H7 (cell line): ENCODE measurements at regions not wholly inside any gene's neighbourhood (a gene's known extent, or its start where the extent isn't known, plus 50 kb on each side); places are given as distances from the start of the nearest gene placed in this dataset.
A peak's percentile ranks its signal among the peaks of the same experiment; 100 is the strongest.
"Not testable (repeated sequence)": the region's sequence is repeated elsewhere in the genome, so short reads cannot be mapped to it uniquely, and the experiment has no call there.

Experiments
- DNase-seq: peaks from one replicate; pipeline ENCODE4 v3.0.0; 2012
- H3K27me3 ChIP-seq: 2 replicates; pipeline ENCODE4 v1.6.0; 2011; ENCODE audit warnings: mild to moderate bottlenecking, low read length; ENCODE audit not compliant: control insufficient read depth, insufficient read depth
- H3K36me3 ChIP-seq: replicated peaks from 2 replicates; pipeline ENCODE4 v1.5.1; 2011; ENCODE audit warnings: low read length; ENCODE audit not compliant: control insufficient read depth, insufficient read depth
- H3K4me3 ChIP-seq: 2 replicates; pipeline ENCODE4 v1.5.1; 2011; ENCODE audit warnings: low read depth, mild to moderate bottlenecking, control low read depth, low read length, moderate library complexity; ENCODE audit not compliant: insufficient read depth

DNA sequence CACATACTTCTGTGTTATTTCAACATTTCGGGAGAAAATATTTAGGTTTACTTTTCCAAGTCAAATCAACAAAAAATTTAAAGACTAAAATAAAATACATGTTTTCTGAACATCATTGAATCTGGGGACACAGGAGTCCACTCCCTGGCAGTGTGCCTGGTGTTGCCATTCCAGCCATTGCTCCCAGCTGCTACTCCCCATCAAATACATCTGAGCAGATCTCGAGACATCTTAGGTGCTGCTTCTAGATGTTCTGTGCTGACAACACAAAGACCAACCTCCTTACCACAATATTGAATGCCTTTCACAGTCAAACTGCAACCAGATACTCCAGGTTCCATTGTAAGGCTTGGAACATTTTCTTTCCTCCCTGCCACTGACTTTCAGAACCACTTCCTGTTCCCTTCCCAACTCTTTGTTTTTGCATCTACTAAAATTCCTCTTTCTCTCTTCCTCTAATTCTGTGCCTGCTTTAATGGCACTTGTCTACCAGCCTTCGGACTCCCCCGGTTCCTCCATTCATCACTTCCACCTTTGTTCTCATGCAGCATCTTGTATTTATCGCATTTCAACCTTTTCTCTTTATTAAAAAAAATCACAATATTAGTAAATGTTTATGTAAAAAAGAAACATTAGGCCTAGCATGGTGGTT lies 81.1 kb upstream of the SLC4A7 start:
- H3K36me3 ChIP-seq: no peaks in the 10 kb centered on the region
- H3K27me3 ChIP-seq: no peaks in the 10 kb centered on the region
- no peak for DNase-seq
- no peak overlapping the region for H3K4me3 ChIP-seq

DNA sequence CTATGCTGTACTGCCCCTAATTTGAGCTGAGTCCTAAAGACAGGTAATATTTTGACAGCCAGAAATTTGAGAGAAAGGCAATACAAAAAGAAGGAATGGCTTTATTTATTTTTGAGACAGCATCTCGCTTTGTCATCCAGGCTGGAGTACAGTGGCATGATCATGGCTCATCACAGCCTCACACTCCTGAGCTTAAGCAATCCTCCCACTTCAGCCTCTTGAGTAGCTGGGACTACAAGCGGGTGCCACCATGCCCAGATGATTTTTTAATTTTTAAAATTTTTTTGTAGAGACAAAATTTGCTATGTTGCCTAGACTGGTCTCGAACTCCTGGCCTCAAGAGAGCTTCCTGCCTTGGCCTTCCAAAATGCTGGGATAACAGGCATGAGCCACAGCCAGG lies 77.4 kb upstream of the SLC4A7 start:
- DNase-seq: no peak
- no peaks in the 10 kb centered on the region; the same call in 1 of the 2 replicates for H3K27me3 ChIP-seq
- no peaks in the 10 kb centered on the region for H3K36me3 ChIP-seq
- no peak overlapping the region for H3K4me3 ChIP-seq

DNA sequence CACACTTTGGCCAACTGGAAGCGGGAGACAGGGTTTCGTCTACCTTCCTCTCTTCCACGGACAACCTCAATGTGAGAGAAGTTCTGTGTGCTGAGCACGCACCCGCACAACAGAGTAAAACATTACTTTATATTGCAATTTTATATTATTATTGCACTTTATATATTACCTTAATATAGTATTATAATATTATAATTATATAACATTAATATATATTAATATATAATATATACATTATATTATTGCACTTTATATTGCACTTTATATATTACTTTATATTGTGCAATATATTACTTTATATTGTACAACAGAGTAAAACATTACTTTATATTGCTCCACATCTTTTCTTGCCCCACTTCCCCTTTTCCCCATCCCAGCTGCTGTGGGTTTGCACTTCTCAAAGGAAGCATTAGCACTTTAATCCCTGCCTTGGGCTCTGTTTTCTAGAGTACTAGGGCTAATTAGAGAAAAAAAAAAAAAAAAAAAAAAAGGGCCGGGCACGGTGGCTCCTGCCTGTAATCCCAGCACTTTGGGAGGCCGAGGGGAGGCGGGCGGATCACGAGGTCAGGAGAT lies 76.4 kb upstream of the SLC4A7 start:
- Histone ChIP-seq H3K4me3 (no peak overlapping the region), H3K27me3 (no peaks in the 10 kb centered on the region; the same call in 1 of the 2 replicates), H3K36me3 (no peaks in the 10 kb centered on the region)
- no peak for DNase-seq

DNA sequence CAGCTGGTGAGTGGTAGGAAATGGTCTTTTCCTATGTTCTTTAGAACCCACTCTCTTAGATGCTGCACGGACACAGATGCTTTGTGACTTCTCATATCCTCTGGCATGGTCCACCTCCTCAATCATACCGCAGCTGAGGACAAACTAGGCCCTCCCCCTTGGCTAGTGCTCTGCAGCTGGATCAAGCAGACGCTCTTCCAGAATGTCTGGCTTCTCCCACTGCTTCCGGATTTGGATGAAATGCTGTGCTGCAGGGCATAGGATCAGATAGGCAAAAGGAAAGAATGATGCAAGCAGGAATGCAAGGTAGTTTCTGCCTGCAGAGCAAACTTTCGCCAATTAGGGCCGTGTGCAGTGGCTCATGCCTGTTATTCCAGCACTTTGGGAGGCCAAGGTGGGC lies 75.7 kb upstream of the SLC4A7 start:
- peak; percentile 9 for DNase-seq
- H3K36me3 ChIP-seq: no peaks in the 10 kb centered on the region
- H3K4me3 ChIP-seq: no peak overlapping the region
- no peaks in the 10 kb centered on the region; the same call in 1 of the 2 replicates for H3K27me3 ChIP-seq

DNA sequence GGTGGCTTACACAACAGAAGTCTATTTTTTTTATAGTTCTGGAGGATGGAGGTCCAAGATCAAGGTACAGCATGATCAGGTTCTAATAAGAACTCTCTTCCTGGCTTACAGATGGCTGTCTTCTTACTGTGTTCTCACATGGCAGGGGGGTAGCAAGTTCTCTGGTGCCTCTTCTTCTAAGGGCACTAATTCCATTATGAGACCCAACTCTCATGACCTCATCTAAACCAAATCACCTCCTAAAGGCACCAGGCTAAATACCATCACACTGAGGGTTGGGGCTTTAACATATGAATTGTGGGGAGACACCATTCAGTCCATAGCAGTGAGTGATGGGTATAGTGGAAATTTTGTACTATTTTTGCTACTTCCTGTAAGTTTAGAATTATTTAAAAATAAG lies 75.2 kb upstream of the SLC4A7 start:
- Histone ChIP-seq H3K27me3 (no peaks in the 10 kb centered on the region; the same call in 1 of the 2 replicates), H3K36me3 (no peaks in the 10 kb centered on the region), H3K4me3 (no peak overlapping the region)
- no peak for DNase-seq

DNA sequence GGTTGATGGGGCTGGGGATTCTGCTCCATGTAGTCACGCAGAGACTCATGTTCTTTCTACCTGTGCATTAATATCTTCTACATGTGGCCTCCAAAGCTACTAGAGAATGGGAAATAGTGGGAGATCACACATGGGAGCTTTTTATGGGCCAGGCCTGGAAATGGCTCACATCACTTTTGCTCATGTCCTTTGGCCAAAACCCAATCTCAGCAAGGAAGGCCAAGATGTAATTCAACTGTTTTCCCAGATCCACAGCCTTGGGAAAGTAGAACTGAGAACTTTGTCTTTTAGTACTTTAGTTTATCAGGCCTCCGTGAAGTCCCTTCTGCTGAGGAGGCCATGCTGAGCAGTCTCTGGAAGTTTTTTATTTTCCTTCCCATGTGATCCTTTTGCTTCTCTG lies 73.2 kb upstream of the SLC4A7 start:
- no peak for DNase-seq
- Histone ChIP-seq H3K36me3 (no peaks in the 10 kb centered on the region), H3K4me3 (no peak overlapping the region), H3K27me3 (no peaks in the 10 kb centered on the region; the same call in 1 of the 2 replicates)

DNA sequence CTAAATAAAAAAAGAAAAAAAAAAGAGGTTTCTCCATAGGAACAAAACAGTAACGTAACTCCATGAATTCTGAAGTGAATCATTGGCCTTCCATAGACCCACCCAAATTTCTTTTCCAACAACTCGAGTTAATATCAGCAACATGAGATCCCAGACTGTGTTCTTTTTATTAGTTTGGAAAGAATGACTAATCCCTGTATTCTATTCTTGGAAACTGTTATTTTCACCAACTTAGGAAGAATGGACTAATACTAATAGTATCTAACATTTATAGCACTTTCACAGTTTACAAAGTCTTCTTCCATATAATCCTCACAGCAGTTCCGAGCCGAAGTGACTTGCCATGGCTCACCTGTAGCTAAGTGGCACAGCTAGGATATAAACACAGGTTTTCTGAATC lies 72.7 kb upstream of the SLC4A7 start:
- no peak overlapping the region for H3K4me3 ChIP-seq
- no peaks in the 10 kb centered on the region; the same call in 1 of the 2 replicates for H3K27me3 ChIP-seq
- H3K36me3 ChIP-seq: no peaks in the 10 kb centered on the region
- no peak for DNase-seq

DNA sequence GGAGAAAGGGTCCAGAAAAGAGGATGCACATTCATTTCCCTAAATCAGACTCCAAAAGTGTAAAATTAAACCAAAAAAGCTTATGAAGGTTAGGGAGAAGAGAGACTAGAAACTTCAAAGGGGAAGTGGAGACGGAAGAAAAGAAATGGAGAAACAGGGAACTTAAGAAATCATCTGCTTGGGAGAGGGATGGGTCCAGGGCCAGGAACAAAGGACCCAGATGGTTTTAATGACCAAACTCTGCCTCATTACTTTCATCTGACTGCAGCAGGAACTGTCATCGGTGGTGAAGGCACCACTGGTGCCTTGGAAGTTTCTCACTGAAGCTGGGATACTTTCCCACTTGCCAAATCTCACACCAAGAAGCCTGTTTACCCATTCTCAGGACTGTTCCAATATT lies 70.5 kb upstream of the SLC4A7 start:
- Histone ChIP-seq H3K36me3 (no peaks in the 10 kb centered on the region), H3K4me3 (no peak overlapping the region), H3K27me3 (no peaks in the 10 kb centered on the region; the same call in 1 of the 2 replicates)
- no peak for DNase-seq

DNA sequence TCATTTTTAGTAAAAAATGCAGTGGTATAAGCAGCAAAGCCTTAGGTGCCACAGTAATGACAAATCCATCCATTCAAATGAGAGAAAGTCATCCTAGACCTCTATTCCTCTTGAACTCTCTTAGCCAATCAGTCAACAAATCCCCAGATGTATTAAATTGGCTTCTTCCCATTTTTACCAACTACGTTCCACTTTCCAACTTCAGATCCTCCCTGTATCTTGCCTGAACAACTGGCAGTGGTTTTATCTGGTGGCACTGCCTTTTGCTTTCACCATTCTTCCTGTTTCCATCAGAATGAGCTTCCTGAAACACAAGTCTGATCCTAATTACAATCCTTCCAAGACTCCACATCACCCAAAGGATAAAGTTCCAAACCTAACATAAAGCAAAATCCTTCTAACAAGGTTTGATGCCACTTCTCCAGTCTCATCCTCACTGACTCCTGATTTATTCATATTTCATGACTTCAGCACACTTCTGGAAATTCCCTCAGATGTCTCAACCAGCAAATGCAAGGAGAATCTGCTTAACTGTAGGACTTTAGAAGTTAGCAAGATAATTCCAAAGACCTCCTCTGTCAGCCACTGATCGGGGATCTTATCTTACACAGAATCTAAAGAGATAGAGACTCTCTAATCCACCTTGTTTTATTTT lies 69.8 kb upstream of the SLC4A7 start:
- Histone ChIP-seq H3K27me3 (no peaks in the 10 kb centered on the region; the same call in 1 of the 2 replicates), H3K4me3 (no peak overlapping the region), H3K36me3 (no peaks in the 10 kb centered on the region)
- DNase-seq: no peak

DNA sequence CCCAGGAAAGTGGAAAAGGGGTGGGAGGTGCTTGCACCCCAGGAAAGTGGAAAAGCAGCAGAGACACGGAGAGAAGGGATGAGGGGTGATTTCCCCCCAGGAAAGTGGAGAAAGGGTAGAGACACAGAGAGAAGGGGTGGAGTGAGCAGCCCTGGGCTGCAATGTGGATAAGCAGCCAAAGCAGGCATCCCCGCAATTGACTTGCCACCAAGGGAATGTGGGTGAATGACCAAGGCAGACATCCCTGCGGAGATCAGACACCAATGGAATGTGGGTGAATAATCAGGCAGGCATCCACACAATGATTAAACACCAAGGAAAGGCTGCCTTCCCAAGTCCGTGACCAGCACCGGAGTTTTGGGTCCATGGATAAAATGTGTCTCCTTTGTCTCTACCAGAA lies 68.5 kb upstream of the SLC4A7 start:
- not testable (repeated sequence) for DNase-seq, H3K4me3 ChIP-seq, H3K27me3 ChIP-seq, H3K36me3 ChIP-seq

DNA sequence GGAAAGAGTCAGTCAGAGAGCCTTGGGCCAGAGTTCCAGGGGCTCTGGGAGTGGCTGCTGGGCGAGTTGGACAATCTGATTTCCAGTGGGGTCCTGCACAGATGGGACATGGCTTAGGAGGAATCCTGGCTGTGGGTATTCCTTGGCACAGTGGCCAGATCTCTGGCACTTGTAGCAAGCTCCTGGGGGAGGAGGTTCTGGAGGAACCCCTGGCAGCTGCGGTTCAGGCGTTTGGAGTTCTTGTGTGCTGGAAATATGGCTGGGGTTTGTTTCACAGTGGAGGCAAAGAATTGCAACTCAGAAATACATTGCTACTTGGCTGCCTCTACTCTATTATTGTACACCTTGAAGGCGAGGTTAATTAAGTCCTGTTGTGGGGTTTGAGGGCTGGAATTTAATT lies 67.2 kb upstream of the SLC4A7 start:
- not testable (repeated sequence) for H3K27me3 ChIP-seq, H3K36me3 ChIP-seq, H3K4me3 ChIP-seq, DNase-seq

DNA sequence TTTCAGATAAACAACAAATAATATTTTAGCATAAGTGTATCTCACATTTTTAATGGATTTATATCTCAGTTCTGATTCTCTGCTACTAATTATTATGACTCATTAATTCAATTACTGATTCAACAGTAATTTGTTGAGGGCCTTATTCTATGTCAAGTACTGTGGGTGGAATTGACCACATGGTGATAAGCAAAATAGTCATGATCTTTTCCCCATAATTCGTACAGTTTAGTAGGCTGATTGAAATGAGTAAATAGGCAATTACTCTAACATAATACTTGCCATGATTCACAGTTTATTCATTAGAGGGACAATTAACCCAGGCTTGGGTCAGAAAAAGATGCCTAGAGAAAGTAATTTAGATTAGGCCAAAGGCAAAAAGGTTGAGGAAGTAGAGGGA lies 60.9 kb upstream of the SLC4A7 start:
- DNase-seq: no peak
- no peak overlapping the region for H3K4me3 ChIP-seq

DNA sequence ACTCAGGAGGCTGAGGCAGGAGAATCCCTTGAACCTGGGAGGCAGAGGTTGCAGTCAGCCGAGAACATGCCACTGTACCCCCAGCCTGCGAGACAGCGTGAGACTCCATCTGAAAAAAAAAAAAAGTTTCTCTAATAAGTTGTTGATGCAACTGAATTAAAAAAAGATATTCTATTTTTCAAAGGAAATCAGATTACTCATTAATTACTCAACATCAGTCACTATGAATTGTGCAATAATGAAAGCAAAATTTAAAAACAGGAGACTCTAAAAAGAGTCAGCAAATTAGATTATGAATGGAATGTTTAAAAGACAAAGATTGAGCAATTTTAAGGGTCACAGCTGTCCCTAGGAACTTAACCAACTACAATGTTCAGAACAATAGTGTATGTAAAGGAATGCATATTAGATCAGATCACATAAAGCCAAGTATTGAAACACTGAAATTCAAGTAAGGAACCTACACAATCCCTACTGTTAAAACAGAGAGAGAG lies 60.2 kb upstream of the SLC4A7 start:
- no peaks in the 10 kb centered on the region for H3K27me3 ChIP-seq
- DNase-seq: no peak
- no peak overlapping the region for H3K4me3 ChIP-seq
- H3K36me3 ChIP-seq: no peaks in the 10 kb centered on the region

More for the DNA sequence above, 60.9 kb upstream of the SLC4A7 start:
- no peaks in the 10 kb centered on the region for H3K36me3 ChIP-seq
- H3K27me3 ChIP-seq: no peaks in the 10 kb centered on the region

DNA sequence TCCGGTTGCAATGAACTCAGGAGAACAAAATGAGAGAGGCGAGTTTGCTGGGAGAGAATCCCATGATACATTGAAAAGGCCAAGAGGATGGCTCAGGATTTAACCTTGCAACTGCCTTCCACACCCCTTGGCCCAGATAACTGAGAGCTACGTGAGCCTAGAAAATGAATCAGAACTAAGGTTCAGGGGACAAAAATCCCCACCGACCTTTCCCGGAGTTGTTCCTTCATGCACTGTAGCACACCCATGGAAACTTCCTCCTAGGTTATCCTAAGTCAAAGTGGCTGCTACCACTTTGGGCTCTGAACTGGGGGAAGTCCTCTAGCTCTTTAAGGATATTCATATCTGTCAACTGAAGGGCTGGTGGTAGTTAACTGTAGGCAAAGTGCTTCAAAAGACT lies 58.3 kb upstream of the SLC4A7 start:
- DNase-seq: no peak
- H3K36me3 ChIP-seq: no peaks in the 10 kb centered on the region
- H3K27me3 ChIP-seq: no peaks in the 10 kb centered on the region
- H3K4me3 ChIP-seq: no peak overlapping the region

DNA sequence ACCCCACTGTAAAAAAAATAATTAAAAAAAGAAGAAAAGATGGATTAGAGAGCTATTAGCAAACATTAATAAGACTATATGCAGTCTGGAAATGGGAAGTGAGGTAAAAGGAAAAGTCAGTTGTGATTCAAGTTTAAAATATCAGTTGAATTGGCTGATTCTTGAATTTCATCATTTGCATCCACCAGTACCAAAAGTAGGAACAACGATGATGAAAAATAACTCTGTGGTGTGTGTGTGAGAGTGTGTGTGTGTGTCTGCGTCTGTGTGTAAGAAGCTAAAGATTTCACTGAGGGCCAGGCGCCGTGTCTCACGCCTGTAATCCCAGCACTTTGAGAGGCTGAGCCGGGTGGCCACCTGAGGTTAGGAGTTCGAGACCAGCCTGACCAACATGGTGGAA lies 56.0 kb upstream of the SLC4A7 start:
- H3K27me3 ChIP-seq: no peaks in the 10 kb centered on the region
- no peak for DNase-seq
- no peak overlapping the region for H3K4me3 ChIP-seq
- no peaks in the 10 kb centered on the region for H3K36me3 ChIP-seq
